Brain microvascular endothelial cell (primary cell): ENCODE measurements at regions not wholly inside any gene's neighbourhood (a gene's known extent, or its start where the extent isn't known, plus 50 kb on each side); places are given as distances from the start of the nearest gene placed in this dataset.

Experiments
- DNase-seq: peaks from one replicate; pipeline ENCODE4 v3.0.0-alpha.2; 2020
- H3K27ac ChIP-seq: fragments of 250-450 bp; sonication (Bioruptor Pico); 2 replicates; pipeline ENCODE4 v1.5.1; 2020; ENCODE audit warnings: mild to moderate bottlenecking, moderate library complexity
- H3K27me3 ChIP-seq: fragments of 250-450 bp; sonication (Bioruptor Pico); replicated peaks from 2 replicates; pipeline ENCODE4 v1.5.1; 2020; ENCODE audit warnings: mild to moderate bottlenecking
- H3K36me3 ChIP-seq: fragments of 250-450 bp; sonication (Bioruptor Pico); replicated peaks from 2 replicates; pipeline ENCODE4 v1.5.1; 2020; ENCODE audit warnings: mild to moderate bottlenecking
- H3K4me3 ChIP-seq: 2 replicates; pipeline ENCODE4 v1.5.1; 2011; ENCODE audit warnings: low read depth, mild to moderate bottlenecking, control low read depth, low read length, moderate library complexity
- in situ Hi-C: cut with HindIII; loops from 2 replicates; pipeline ENCODE4 v1.10.0; 2017; ENCODE audit warnings: low sequenced_read_pairs, low pct_ligation_motif_present
- TF ChIP-seq, protein P1 (sequence below): IDR thresholded peaks from 2 replicates; pipeline ENCODE4 v1.5.1; 2011; ENCODE audit warnings: low read depth, mild to moderate bottlenecking, moderate library complexity, low read length, control low read depth, inconsistent platforms; ENCODE audit errors: missing control alignments

DNA sequence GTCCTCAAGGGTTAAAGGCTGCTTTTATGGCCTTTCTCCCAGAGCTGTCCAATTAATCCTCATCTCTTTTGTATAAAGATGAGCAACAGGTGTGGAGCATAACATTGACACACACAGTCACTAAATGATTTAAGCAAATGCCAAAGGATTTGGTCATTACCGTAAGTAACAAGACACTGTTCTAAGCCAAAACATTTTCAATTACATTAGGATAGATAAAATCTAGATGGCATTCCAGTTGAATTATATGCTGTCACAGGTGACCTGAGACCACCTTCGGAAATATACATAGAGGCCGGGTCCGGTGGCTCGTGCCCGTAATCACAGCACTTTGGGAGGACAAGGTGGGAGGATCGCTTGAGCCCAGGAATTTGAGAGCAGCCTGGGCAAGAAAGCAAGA is 105.3 kb upstream of the UBE3A start:
- in situ Hi-C loops, result no loop called here
- Histone ChIP-seq H3K36me3 (no peaks in the 10 kb centered on the region), H3K27ac (no peak overlapping the region), H3K27me3 (no peaks in the 10 kb centered on the region), H3K4me3 (no peak overlapping the region)
- no peak for DNase-seq
- TF ChIP-seq, protein P1, sequence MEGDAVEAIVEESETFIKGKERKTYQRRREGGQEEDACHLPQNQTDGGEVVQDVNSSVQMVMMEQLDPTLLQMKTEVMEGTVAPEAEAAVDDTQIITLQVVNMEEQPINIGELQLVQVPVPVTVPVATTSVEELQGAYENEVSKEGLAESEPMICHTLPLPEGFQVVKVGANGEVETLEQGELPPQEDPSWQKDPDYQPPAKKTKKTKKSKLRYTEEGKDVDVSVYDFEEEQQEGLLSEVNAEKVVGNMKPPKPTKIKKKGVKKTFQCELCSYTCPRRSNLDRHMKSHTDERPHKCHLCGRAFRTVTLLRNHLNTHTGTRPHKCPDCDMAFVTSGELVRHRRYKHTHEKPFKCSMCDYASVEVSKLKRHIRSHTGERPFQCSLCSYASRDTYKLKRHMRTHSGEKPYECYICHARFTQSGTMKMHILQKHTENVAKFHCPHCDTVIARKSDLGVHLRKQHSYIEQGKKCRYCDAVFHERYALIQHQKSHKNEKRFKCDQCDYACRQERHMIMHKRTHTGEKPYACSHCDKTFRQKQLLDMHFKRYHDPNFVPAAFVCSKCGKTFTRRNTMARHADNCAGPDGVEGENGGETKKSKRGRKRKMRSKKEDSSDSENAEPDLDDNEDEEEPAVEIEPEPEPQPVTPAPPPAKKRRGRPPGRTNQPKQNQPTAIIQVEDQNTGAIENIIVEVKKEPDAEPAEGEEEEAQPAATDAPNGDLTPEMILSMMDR, result no peak

GRCh38 chr15:25543196-25543595 is 104.4 kb upstream of the UBE3A start:
- H3K36me3 ChIP-seq, result no peaks in the 10 kb centered on the region
- TF ChIP-seq, protein P1, result no peak
- H3K4me3 ChIP-seq, result no peak overlapping the region
- H3K27me3 ChIP-seq, result no peaks in the 10 kb centered on the region
- no peak overlapping the region for H3K27ac ChIP-seq
- in situ Hi-C loops, result no loop called here
- no peak for DNase-seq

GRCh38 chr15:25541228-25541627 is 102.4 kb upstream of the UBE3A start:
- TF ChIP-seq, protein P1, result no peak
- in situ Hi-C loops, result no loop called here
- no peak overlapping the region for H3K27ac ChIP-seq
- DNase-seq, result no peak
- H3K27me3 ChIP-seq, result no peaks in the 10 kb centered on the region
- H3K4me3 ChIP-seq, result no peak overlapping the region
- no peaks in the 10 kb centered on the region for H3K36me3 ChIP-seq

- no peak overlapping the region for H3K27ac ChIP-seq
- in situ Hi-C loops, result no loop called here
- TF ChIP-seq, protein P1, result no peak
- no peaks in the 10 kb centered on the region for H3K36me3 ChIP-seq
- H3K27me3 ChIP-seq, result no peaks in the 10 kb centered on the region
- no peak for DNase-seq
- no peak overlapping the region for H3K4me3 ChIP-seq
Measured at GRCh38 chr15:25536801-25537611, 98.2 kb upstream of the UBE3A start.

DNA sequence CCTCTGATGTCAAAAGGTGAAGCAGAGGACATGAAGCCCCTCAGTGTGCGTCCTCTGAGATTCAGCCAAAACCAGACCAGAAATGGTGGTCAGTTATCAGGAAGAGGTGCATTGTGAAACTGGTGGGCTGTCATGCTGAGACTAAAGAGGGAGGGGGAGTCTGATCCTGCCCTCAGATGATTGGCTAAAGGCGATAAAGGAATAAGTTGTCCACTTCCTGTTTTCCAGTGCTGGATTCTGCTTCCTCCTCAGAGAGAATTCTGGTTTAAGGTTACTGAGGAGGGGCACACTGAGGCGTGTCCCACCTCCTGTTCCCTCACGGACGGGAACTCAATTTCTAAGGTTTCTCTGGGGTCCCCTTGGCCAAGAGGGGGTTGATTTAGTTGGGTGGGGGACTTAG is 97.0 kb upstream of the UBE3A start:
- no peaks in the 10 kb centered on the region for H3K36me3 ChIP-seq
- H3K4me3 ChIP-seq, result no peak overlapping the region
- H3K27me3 ChIP-seq, result no peaks in the 10 kb centered on the region
- H3K27ac ChIP-seq, result no peak overlapping the region
- TF ChIP-seq, protein P1, result no peak
- DNase-seq, result no peak
- in situ Hi-C loops, result no loop called here

GRCh38 chr15:25534293-25534692 is 95.5 kb upstream of the UBE3A start:
- no peaks in the 10 kb centered on the region for H3K27me3 ChIP-seq
- H3K27ac ChIP-seq, result no peak overlapping the region
- no peak overlapping the region for H3K4me3 ChIP-seq
- in situ Hi-C loops, result no loop called here
- TF ChIP-seq, protein P1, result no peak
- no peak for DNase-seq
- H3K36me3 ChIP-seq, result no peaks in the 10 kb centered on the region
